GM12892 (cell line): ENCODE measurements at regions not wholly inside any gene's neighbourhood (a gene's known extent, or its start where the extent isn't known, plus 50 kb on each side); places are given as distances from the start of the nearest gene placed in this dataset.

ENCODE experiments used
- POLR2A ChIP-seq: IDR thresholded peaks from 2 replicates; pipeline ENCODE4 v1.6.1; 2011; ENCODE audit warnings: low read depth, low read length, control low read depth
- POLR2AphosphoS5 ChIP-seq: IDR thresholded peaks from 2 replicates; pipeline ENCODE4 v1.6.1; 2011; ENCODE audit warnings: low read depth, low read length, control low read depth

GRCh38 chr20:60629206-60629605 is 622.9 kb upstream of the CDH4 start:
- TF ChIP-seq POLR2A: no peak
- TF ChIP-seq POLR2AphosphoS5: no peak
